GM21723 (cell line): ENCODE measurements at regions not wholly inside any gene's neighbourhood (a gene's known extent, or its start where the extent isn't known, plus 50 kb on each side); places are given as distances from the start of the nearest gene placed in this dataset.
"Not testable (repeated sequence)": the region's sequence is repeated elsewhere in the genome, so short reads cannot be mapped to it uniquely, and the experiment has no call there.

Experiments
- ATAC-seq: cut with Tn5 transposase; IDR thresholded peaks from one replicate; pipeline ENCODE4 v1.9.1; 2021; ENCODE audit warnings: mild to moderate bottlenecking, moderate library complexity; ENCODE audit not compliant: unreplicated experiment

GRCh38 chr3:135549928-135550494 lies 415.5 kb upstream of the PPP2R3A start:
- ATAC-seq = no peak

GRCh38 chr3:135556174-135556573 lies 409.4 kb upstream of the PPP2R3A start:
- no peak for ATAC-seq

DNA sequence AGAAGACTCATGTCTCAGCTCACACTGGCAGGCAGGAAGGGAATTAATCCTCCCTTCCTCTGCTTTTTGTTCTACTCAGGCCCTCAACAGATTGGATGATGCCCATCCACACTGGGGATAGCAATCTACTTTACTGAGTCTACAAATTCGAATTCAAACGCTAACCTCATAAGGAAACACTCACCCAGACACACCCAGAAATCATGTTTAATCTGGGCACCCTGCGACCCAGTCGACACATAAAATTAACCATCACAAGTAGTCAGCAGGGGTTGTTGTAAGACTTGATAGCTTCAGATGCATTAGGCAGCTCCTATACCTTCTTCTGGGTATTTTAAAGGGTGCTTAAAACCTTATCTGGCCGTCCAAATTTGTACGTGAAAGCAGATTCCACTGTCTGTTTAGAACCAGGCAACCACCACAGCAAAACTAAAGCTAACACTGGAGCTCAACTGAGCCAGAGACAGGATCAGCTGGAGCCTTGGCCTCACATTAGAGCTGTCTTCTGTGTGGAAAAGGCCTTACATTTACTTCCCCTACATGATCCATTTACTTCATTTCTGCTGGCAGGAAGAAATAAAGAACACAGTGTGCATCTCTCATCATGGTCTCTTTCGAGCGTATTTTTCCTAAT lies 407.3 kb upstream of the PPP2R3A start:
- ATAC-seq = no peak

GRCh38 chr3:135558906-135559305 lies 406.6 kb upstream of the PPP2R3A start:
- no peak for ATAC-seq

- no peak for ATAC-seq
Observed at GRCh38 chr3:135559802-135560201, 405.7 kb upstream of the PPP2R3A start.

DNA sequence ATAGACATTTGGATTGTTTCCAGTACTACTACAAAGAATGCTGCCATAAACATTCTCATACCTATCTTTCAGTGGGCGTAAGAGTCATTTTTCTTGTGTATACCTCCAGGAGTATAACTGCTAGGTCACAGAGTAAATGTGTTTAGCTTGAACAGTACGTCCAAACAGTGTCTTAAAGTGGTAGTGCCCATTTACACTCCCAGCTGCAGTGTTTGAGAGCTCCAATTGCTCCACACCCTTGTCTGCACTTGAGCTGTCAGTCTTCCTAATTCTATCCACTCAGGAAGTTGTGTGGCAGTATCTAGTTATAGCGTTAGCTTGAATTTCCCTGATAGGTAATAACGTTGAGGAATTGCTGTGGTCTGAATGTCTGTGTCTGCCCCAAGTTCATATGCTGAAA lies 404.7 kb upstream of the PPP2R3A start:
- no peak for ATAC-seq

DNA sequence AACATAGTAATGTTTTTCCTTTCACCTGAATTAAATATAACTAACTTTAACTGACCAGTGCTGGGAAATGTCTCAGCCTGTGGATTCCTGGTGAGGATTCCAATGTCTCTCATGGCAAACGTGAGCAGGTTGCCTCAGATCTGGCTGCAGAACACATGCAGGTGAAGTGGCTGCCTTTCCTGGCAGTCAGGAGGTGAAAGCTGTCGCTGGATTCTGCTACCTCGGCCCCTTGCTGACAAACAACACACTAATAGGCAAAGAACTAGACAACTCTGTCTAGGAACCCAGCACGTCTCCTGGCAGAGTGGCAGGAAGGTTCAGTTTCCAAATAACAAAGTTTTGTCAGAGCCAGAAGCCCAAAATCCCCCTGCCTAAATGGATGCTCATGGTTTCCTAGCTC lies 400.8 kb upstream of the PPP2R3A start:
- no peak for ATAC-seq

- ATAC-seq = no peak
Observed at GRCh38 chr3:135565546-135565945, 400.0 kb upstream of the PPP2R3A start.

DNA sequence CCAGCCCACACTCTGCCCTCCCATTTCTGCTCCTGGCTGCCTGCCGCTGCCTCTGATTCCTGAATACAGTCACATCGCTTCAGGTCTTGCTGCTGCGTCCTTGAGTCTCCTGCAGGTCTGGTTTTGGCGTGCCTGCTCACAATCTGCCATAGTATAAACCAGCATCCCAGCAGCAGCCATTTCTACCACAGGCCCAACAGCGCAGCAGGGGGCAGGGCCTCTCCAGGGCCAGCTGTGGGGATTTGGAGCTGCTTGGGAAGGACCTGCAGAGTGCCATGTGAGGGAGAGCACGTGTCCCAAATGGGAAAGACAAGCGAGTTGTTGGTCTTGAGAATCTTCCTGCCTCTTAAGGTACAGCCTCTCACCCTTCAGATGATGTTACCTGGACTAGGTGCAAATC lies 398.3 kb upstream of the PPP2R3A start:
- no peak for ATAC-seq

DNA sequence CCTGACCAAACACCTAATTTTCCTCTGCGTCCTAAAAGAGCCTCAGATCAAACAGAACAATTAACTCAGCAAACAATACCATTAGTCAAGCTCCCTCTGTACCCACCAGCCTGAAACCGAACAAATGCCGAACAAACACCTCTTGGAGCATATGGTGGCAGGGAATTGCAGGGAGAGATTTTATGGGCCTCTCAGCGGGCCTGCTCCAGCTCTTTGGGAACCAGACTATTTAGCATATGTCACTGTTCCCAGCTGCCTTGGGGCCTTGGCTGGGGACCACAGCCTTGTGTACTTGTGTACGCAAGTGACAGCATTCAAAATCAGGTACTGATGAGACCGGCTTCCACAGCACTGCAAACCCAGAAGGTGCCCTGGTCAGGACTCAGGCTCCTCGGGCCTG lies 388.8 kb upstream of the PPP2R3A start:
- ATAC-seq = no peak

GRCh38 chr3:135581806-135582205 lies 383.7 kb upstream of the PPP2R3A start:
- ATAC-seq = no peak

DNA sequence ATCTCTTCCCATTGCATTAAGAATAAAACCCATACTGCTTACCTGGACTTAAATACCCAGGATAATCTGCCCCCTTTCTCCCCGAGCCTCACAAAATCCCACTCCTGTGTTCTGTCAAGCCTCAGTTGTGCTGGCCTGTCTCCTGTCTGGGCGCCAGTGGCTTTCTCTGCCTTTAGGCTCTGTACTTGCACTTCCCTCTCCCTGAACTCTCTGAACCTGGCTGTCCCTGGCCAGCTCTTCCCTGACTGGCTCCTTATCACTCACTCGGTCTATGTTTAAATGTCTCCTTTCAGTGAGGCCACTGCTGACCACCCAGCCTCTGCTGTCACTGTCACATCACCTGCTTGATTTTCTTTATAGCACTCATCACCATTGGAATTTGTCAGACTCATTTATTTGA lies 382.7 kb upstream of the PPP2R3A start:
- ATAC-seq = no peak

GRCh38 chr3:135596563-135596962 lies 369.0 kb upstream of the PPP2R3A start:
- ATAC-seq = no peak

GRCh38 chr3:135597855-135598254 lies 367.7 kb upstream of the PPP2R3A start:
- no peak for ATAC-seq

DNA sequence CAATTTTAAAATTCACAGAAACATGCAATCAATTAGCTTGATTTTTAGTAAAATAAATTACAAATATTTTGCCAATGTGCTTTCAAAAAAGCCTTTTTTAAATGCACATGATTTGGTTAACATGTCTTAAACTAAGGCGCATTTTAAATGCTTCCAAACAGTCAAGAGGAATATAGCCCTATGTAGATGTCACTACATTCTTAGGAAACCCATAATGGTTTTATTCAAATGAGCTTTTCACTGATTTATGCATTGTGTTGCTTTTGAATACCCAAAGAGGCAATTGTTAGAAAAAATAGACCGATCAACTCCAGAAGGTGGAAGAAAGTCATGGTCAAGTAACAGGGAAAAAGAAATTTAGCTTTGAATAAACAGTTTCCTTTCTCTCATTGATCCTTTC lies 366.9 kb upstream of the PPP2R3A start:
- no peak for ATAC-seq

- ATAC-seq = not testable (repeated sequence)
Observed at GRCh38 chr3:135604512-135604911, 361.0 kb upstream of the PPP2R3A start.

DNA sequence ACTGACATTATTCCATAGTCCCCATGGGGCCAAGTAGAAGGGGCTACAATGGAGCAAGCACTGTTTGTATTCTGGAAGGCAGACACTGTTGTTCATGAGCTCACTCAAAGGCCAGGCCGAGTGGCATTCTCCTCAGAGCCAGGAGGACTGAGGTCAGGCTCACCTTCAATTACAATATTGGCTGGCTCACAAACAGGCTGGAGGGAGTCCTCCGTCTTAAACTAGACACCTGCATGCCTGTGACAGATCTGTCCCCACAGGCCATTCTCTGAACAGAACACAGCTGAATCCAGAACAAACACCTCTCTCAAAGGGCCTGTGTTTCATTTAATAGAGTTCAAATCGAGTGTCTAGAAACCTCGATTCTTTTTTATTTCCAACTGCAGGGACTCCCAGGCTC lies 347.4 kb upstream of the PPP2R3A start:
- ATAC-seq = no peak

DNA sequence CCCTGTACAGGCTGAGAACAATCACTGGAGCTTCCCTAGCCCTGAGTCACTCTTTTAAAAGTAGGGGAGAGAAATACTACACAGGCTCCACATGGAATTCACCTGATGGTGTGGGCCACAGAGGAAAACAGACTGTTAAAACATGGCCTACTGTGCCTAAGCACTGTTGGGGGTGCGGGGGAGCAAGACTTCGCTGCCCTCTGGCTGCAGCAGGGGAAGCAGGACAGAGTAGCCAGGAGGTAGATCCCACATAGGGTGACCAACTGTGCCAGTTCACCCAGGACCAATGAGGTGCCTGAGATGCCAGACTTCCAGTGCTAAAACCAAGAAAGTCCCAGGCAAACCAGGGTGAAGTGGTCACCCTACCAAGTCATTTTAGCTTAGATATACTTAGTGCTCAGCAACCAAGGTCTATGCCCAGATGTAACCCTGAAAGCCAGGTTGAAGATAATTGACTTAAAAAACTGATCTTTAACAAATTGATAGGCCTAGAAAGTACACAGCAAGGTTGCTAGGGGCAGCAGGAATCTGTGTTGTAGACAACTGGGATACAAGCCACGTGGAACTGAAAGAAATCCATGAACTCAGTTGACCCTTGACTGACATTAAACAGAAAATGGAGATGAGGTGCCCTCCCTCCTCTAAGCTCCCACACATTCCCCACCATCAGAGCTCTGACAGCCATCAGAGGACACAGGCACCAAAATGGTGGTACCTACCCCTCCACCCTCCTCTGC lies 344.2 kb upstream of the PPP2R3A start:
- no peak for ATAC-seq

- no peak for ATAC-seq
Observed at GRCh38 chr3:135622215-135622614, 343.3 kb upstream of the PPP2R3A start.

DNA sequence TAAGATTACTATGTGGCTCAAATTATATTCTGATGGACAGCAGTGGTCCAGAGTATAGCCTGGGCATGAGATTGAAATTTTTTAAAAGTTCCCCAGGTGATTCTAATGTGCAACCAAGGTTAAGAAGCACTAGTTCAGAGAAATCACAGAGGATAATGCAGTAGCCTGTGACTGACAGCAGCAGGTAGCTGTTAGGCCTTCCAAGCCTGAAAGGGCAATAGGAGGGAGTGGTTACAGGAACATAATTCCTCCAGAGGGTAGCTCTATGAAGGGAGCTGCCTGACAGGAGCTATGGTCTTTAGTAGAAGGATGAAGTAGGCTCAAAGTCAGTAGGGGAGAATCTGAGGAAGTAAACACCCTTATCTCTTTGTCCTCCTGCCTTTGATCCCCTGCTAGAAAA lies 342.9 kb upstream of the PPP2R3A start:
- no peak for ATAC-seq

GRCh38 chr3:135623558-135623957 lies 342.0 kb upstream of the PPP2R3A start:
- ATAC-seq = no peak

- no peak for ATAC-seq
Observed at GRCh38 chr3:135627057-135627456, 338.5 kb upstream of the PPP2R3A start.
